GM12878 (cell line): ENCODE measurements at regions not wholly inside any gene's neighbourhood (a gene's known extent, or its start where the extent isn't known, plus 50 kb on each side); places are given as distances from the start of the nearest gene placed in this dataset.

Experiments
- CHD2 ChIP-seq: IDR thresholded peaks from 2 replicates; pipeline ENCODE4 v1.6.1; 2011; ENCODE audit warnings: low read depth, low read length, improper control_type of control experiment, borderline replicate concordance
- EED ChIP-seq: sonication (generic); IDR thresholded peaks from 2 replicates; pipeline ENCODE4 v1.6.1; 2016; ENCODE audit warnings: antibody characterized with exemption, low read depth
- FOS ChIP-seq: IDR thresholded peaks from 3 replicates; pipeline ENCODE4 v1.6.1; 2011; ENCODE audit warnings: borderline replicate concordance; ENCODE audit not compliant: insufficient read length; ENCODE audit errors: extremely low read depth
- HDAC2 ChIP-seq: fragments of 200-600 bp; sonication (generic); IDR thresholded peaks from 2 replicates; pipeline ENCODE4 v1.6.1; 2017
- HDGF ChIP-seq: fragments of 450-650 bp; IDR thresholded peaks from 2 replicates; pipeline ENCODE4 v1.6.1; 2016; ENCODE audit warnings: antibody characterized with exemption
- IKZF1 ChIP-seq: fragments of 450-650 bp; conservative IDR thresholded peaks from 2 replicates; pipeline ENCODE4 v1.6.1; 2017; ENCODE audit warnings: antibody characterized with exemption, mild to moderate bottlenecking
- JUNB ChIP-seq: IDR thresholded peaks from 2 replicates; pipeline ENCODE4 v1.6.1; 2016; ENCODE audit warnings: antibody characterized with exemption, mild to moderate bottlenecking
- LARP7 ChIP-seq: fragments of 450-650 bp; IDR thresholded peaks from 2 replicates; pipeline ENCODE4 v1.6.1; 2017; ENCODE audit warnings: mild to moderate bottlenecking
- MEF2A ChIP-seq: IDR thresholded peaks from 2 replicates; pipeline ENCODE4 v1.6.1; 2011; ENCODE audit warnings: low read depth, mild to moderate bottlenecking, low read length, moderate library complexity; ENCODE audit not compliant: insufficient read depth
- MYC ChIP-seq: IDR thresholded peaks from 2 replicates; pipeline ENCODE4 v1.6.1; 2011; ENCODE audit warnings: mild to moderate bottlenecking, low read length, moderate library complexity, inconsistent platforms; ENCODE audit not compliant: insufficient read depth, insufficient replicate concordance, insufficient read length, severe bottlenecking
- NFIC ChIP-seq: IDR thresholded peaks from 2 replicates; pipeline ENCODE4 v1.6.1; 2012; ENCODE audit warnings: low read depth, mild to moderate bottlenecking, inconsistent platforms, low read length, moderate library complexity
- NR2C1 ChIP-seq: fragments of 450-650 bp; IDR thresholded peaks from 2 replicates; pipeline ENCODE4 v1.6.1; 2017; ENCODE audit warnings: antibody characterized with exemption, mild to moderate bottlenecking, moderate library complexity
- PAX5 ChIP-seq: IDR thresholded peaks from 2 replicates; pipeline ENCODE4 v1.6.1; 2011; ENCODE audit warnings: low read depth, low read length, borderline replicate concordance
- POLR2AphosphoS2 ChIP-seq: IDR thresholded peaks from 2 replicates; pipeline ENCODE4 v1.6.1; 2011; ENCODE audit warnings: low read depth, mild to moderate bottlenecking, low read length, improper control_type of control experiment, moderate library complexity
- POLR2AphosphoS5 ChIP-seq: IDR thresholded peaks from 2 replicates; pipeline ENCODE4 v1.6.1; 2011; ENCODE audit warnings: mild to moderate bottlenecking, low read length, inconsistent platforms
- RAD21 ChIP-seq: IDR thresholded peaks from 2 replicates; pipeline ENCODE4 v1.6.1; 2011; ENCODE audit warnings: mild to moderate bottlenecking, low read depth, low read length, moderate library complexity; ENCODE audit not compliant: insufficient read depth
- SREBF1 ChIP-seq: IDR thresholded peaks from 2 replicates; pipeline ENCODE4 v1.6.1; 2012; ENCODE audit warnings: mild to moderate bottlenecking, low read length
- STAT3 ChIP-seq: IDR thresholded peaks from 2 replicates; pipeline ENCODE4 v1.6.1; 2011; ENCODE audit warnings: low read depth, low read length, improper control_type of control experiment
- YY1 ChIP-seq: IDR thresholded peaks from 2 replicates; pipeline ENCODE4 v1.6.1; 2011; ENCODE audit warnings: low read depth, mild to moderate bottlenecking, low read length
- ZNF24 ChIP-seq: fragments of 450-650 bp; IDR thresholded peaks from 2 replicates; pipeline ENCODE4 v1.6.1; 2017; ENCODE audit warnings: antibody characterized with exemption, mild to moderate bottlenecking
- TF ChIP-seq, protein P1 (sequence below): IDR thresholded peaks from 2 replicates; pipeline ENCODE4 v1.6.1; 2012; ENCODE audit warnings: low read depth, low read length, improper control_type of control experiment
- TF ChIP-seq, protein P2 (sequence below): IDR thresholded peaks from 2 replicates; pipeline ENCODE4 v1.6.1; 2012; ENCODE audit warnings: low read length, inconsistent platforms
- TF ChIP-seq, protein P3 (sequence below): IDR thresholded peaks from 2 replicates; pipeline ENCODE4 v1.6.1; 2012; ENCODE audit warnings: low read depth, low read length, improper control_type of control experiment
- TF ChIP-seq, protein P4 (sequence below): fragments of 450-650 bp; IDR thresholded peaks from 2 replicates; pipeline ENCODE4 v1.6.1; 2017; ENCODE audit warnings: mild to moderate bottlenecking, moderate library complexity
- TF ChIP-seq, protein P5 (sequence below): fragments of 450-650 bp; IDR thresholded peaks from 2 replicates; pipeline ENCODE4 v1.6.1; 2017; ENCODE audit warnings: mild to moderate bottlenecking

DNA sequence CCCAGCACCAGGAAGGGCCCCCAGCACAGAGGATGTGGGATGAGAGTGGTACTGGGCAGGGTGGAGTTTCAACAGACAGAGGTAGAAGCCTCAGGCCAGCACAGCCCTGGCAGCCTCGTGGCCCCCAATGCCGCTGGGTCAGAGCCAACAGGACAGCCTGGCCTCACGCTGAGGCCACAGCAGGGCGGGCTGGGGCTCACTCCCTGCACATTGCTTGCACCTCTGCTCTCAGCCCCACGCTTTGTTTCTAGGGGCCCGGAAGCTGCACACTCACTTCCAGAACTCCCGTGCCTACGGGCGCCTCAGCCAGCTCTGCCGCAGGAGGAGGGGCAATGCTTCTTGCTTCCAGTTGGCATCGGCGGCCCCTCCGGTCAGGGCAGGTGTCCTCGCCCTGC lies 72.9 kb downstream of the SIK1 start (continued):
- TF ChIP-seq, protein P1, sequence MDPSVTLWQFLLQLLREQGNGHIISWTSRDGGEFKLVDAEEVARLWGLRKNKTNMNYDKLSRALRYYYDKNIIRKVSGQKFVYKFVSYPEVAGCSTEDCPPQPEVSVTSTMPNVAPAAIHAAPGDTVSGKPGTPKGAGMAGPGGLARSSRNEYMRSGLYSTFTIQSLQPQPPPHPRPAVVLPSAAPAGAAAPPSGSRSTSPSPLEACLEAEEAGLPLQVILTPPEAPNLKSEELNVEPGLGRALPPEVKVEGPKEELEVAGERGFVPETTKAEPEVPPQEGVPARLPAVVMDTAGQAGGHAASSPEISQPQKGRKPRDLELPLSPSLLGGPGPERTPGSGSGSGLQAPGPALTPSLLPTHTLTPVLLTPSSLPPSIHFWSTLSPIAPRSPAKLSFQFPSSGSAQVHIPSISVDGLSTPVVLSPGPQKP = 0 out of 2 replicates have a peak, but pooled peaks have one; percentile 13
- TF ChIP-seq STAT3 = no peak
- TF ChIP-seq CHD2 = no peak
- no peak for TF ChIP-seq PAX5
- TF ChIP-seq YY1 = no peak
- TF ChIP-seq, protein P2, sequence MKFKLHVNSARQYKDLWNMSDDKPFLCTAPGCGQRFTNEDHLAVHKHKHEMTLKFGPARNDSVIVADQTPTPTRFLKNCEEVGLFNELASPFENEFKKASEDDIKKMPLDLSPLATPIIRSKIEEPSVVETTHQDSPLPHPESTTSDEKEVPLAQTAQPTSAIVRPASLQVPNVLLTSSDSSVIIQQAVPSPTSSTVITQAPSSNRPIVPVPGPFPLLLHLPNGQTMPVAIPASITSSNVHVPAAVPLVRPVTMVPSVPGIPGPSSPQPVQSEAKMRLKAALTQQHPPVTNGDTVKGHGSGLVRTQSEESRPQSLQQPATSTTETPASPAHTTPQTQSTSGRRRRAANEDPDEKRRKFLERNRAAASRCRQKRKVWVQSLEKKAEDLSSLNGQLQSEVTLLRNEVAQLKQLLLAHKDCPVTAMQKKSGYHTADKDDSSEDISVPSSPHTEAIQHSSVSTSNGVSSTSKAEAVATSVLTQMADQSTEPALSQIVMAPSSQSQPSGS = no peak
- peak; percentile 65 for TF ChIP-seq POLR2AphosphoS5
- TF ChIP-seq, protein P3, sequence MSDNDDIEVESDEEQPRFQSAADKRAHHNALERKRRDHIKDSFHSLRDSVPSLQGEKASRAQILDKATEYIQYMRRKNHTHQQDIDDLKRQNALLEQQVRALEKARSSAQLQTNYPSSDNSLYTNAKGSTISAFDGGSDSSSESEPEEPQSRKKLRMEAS = peak; percentile 15; the same call in 1 of the 2 replicates
- no peak for TF ChIP-seq HDAC2
- TF ChIP-seq ZNF24 = no peak
- TF ChIP-seq MYC = peak; percentile 33
- TF ChIP-seq, protein P4, sequence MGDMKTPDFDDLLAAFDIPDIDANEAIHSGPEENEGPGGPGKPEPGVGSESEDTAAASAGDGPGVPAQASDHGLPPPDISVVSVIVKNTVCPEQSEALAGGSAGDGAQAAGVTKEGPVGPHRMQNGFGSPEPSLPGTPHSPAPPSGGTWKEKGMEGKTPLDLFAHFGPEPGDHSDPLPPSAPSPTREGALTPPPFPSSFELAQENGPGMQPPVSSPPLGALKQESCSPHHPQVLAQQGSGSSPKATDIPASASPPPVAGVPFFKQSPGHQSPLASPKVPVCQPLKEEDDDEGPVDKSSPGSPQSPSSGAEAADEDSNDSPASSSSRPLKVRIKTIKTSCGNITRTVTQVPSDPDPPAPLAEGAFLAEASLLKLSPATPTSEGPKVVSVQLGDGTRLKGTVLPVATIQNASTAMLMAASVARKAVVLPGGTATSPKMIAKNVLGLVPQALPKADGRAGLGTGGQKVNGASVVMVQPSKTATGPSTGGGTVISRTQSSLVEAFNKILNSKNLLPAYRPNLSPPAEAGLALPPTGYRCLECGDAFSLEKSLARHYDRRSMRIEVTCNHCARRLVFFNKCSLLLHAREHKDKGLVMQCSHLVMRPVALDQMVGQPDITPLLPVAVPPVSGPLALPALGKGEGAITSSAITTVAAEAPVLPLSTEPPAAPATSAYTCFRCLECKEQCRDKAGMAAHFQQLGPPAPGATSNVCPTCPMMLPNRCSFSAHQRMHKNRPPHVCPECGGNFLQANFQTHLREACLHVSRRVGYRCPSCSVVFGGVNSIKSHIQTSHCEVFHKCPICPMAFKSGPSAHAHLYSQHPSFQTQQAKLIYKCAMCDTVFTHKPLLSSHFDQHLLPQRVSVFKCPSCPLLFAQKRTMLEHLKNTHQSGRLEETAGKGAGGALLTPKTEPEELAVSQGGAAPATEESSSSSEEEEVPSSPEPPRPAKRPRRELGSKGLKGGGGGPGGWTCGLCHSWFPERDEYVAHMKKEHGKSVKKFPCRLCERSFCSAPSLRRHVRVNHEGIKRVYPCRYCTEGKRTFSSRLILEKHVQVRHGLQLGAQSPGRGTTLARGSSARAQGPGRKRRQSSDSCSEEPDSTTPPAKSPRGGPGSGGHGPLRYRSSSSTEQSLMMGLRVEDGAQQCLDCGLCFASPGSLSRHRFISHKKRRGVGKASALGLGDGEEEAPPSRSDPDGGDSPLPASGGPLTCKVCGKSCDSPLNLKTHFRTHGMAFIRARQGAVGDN = peak; percentile 60
- TF ChIP-seq LARP7 = no peak; the same call in 1 of the 2 replicates
- peak; percentile 79; the same call in 1 of the 2 replicates for TF ChIP-seq HDGF
- no peak for TF ChIP-seq NFIC
- TF ChIP-seq MEF2A = no peak
- TF ChIP-seq, protein P5, sequence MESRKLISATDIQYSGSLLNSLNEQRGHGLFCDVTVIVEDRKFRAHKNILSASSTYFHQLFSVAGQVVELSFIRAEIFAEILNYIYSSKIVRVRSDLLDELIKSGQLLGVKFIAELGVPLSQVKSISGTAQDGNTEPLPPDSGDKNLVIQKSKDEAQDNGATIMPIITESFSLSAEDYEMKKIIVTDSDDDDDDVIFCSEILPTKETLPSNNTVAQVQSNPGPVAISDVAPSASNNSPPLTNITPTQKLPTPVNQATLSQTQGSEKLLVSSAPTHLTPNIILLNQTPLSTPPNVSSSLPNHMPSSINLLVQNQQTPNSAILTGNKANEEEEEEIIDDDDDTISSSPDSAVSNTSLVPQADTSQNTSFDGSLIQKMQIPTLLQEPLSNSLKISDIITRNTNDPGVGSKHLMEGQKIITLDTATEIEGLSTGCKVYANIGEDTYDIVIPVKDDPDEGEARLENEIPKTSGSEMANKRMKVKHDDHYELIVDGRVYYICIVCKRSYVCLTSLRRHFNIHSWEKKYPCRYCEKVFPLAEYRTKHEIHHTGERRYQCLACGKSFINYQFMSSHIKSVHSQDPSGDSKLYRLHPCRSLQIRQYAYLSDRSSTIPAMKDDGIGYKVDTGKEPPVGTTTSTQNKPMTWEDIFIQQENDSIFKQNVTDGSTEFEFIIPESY = no peak
- 0 out of 2 replicates have a peak, but pooled peaks have one; percentile 37 for TF ChIP-seq POLR2AphosphoS2
- TF ChIP-seq NR2C1 = no peak
- no peak for TF ChIP-seq SREBF1
- peak; percentile 65 for TF ChIP-seq EED
- peak; percentile 37; the same call in 1 of the 2 replicates for TF ChIP-seq JUNB
- no peak for TF ChIP-seq FOS
- TF ChIP-seq RAD21 = no peak
- TF ChIP-seq IKZF1 = peak; percentile 63; the same call in 1 of the 2 replicates
